Liver (tissue), 8 donors: ENCODE measurements at regions not wholly inside any gene's neighbourhood (a gene's known extent, or its start where the extent isn't known, plus 50 kb on each side); places are given as distances from the start of the nearest gene placed in this dataset.

Source experiments
- DNase-seq: peaks from one replicate; pipeline ENCODE4 v3.0.0-alpha.2; 2017; ENCODE audit warnings: low spot score
- H3K27ac ChIP-seq, 2 donors: one replicate each; pipeline ENCODE4 v1.7.0; 2013; ENCODE audit warnings: inconsistent platforms in 2 of 2, low read length in 2 of 2, control low read depth in 1 of 2, low read depth in 1 of 2, mild to moderate bottlenecking in 1 of 2
- H3K27me3 ChIP-seq, 4 donors: one replicate each; pipeline versions ENCODE4 v1.6.1 to v1.7.0; 2013; ENCODE audit warnings: low read length in 3 of 4, inconsistent platforms in 1 of 4, mild to moderate bottlenecking in 1 of 4, moderate library complexity in 1 of 4; ENCODE audit not compliant: control insufficient read depth in 4 of 4, insufficient read depth in 4 of 4
- H3K36me3 ChIP-seq, 4 donors: one replicate each; pipeline versions ENCODE4 v1.6.1 to v1.7.0; 2013; ENCODE audit warnings: low read length in 3 of 4, mild to moderate bottlenecking in 3 of 4, low read depth in 1 of 4, moderate library complexity in 1 of 4; ENCODE audit not compliant: control insufficient read depth in 4 of 4, insufficient read depth in 3 of 4
- H3K4me1 ChIP-seq, 4 donors: one replicate each; pipeline versions ENCODE4 v1.6.1 to v1.7.0; 2013; ENCODE audit warnings: low read length in 3 of 4, mild to moderate bottlenecking in 3 of 4, moderate library complexity in 1 of 4; ENCODE audit not compliant: control insufficient read depth in 4 of 4, insufficient read depth in 4 of 4
- H3K4me3 ChIP-seq, 3 donors: one replicate each; pipeline versions ENCODE4 v1.6.1 to v1.7.0; 2013; ENCODE audit warnings: low read length in 3 of 3, control low read depth in 1 of 3, low read depth in 1 of 3, mild to moderate bottlenecking in 1 of 3
- H3K9ac ChIP-seq, 2 donors: one replicate each; pipeline ENCODE4 v1.7.0; 2013; ENCODE audit warnings: low read length in 2 of 2, mild to moderate bottlenecking in 2 of 2, moderate library complexity in 2 of 2, control low read depth in 1 of 2, low read depth in 1 of 2
- H3K9me3 ChIP-seq, 4 donors: one replicate each; pipeline versions ENCODE4 v1.6.1 to v1.7.0; 2013; ENCODE audit warnings: low read length in 3 of 4; ENCODE audit not compliant: control insufficient read depth in 4 of 4
- CTCF ChIP-seq: fragments of 150-350 bp; IDR thresholded peaks from 2 replicates; pipeline ENCODE4 v1.5.1; 2017; ENCODE audit warnings: improper control_type of control experiment, low read depth, low read length; ENCODE audit not compliant: missing input control
- EGR1 ChIP-seq, 2 donors: IDR thresholded peaks; 2 replicates each; pipeline ENCODE4 v1.6.1; 2016 to 2018; ENCODE audit warnings: antibody characterized with exemption in 2 of 2, low read depth in 2 of 2
- FOXA1 ChIP-seq: IDR thresholded peaks from 2 replicates; pipeline ENCODE4 v1.6.1; 2016; ENCODE audit warnings: antibody characterized with exemption
- FOXA2 ChIP-seq: IDR thresholded peaks from 2 replicates; pipeline ENCODE4 v1.6.1; 2016; ENCODE audit warnings: antibody characterized with exemption
- GABPA ChIP-seq, 2 donors: IDR thresholded peaks in 1 of 2; conservative IDR thresholded peaks in 1 of 2; 2 replicates each; pipeline ENCODE4 v1.6.1; 2016; ENCODE audit warnings: antibody characterized with exemption in 2 of 2, mild to moderate bottlenecking in 1 of 2, moderate library complexity in 1 of 2
- HNF4A ChIP-seq, 2 donors: conservative IDR thresholded peaks; 2 replicates each; pipeline ENCODE4 v1.6.1; 2016; ENCODE audit warnings: antibody characterized with exemption in 2 of 2, mild to moderate bottlenecking in 2 of 2
- HNF4G ChIP-seq: IDR thresholded peaks from 2 replicates; pipeline ENCODE4 v1.6.1; 2016; ENCODE audit warnings: antibody characterized with exemption
- JUND ChIP-seq, 2 donors: IDR thresholded peaks; 2 replicates each; pipeline ENCODE4 v1.6.1; 2016; ENCODE audit warnings: antibody characterized with exemption in 2 of 2
- MAX ChIP-seq: IDR thresholded peaks from 2 replicates; pipeline ENCODE4 v1.6.1; 2016; ENCODE audit warnings: antibody characterized with exemption
- NR2F2 ChIP-seq: IDR thresholded peaks from 2 replicates; pipeline ENCODE4 v1.6.1; 2016; ENCODE audit warnings: antibody characterized with exemption
- RAD21 ChIP-seq, 2 donors: IDR thresholded peaks; 2 replicates each; pipeline ENCODE4 v1.6.1; 2016; ENCODE audit warnings: antibody characterized with exemption in 2 of 2, mild to moderate bottlenecking in 2 of 2
- RXRA ChIP-seq, 2 donors: IDR thresholded peaks; 2 replicates each; pipeline ENCODE4 v1.6.1; 2017 to 2018; ENCODE audit warnings: antibody characterized with exemption in 2 of 2, mild to moderate bottlenecking in 1 of 2
- SP1 ChIP-seq: IDR thresholded peaks from 2 replicates; pipeline ENCODE4 v1.6.1; 2018; ENCODE audit warnings: antibody characterized with exemption, mild to moderate bottlenecking
- TAF1 ChIP-seq: conservative IDR thresholded peaks from 2 replicates; pipeline ENCODE4 v1.6.1; 2016; ENCODE audit warnings: antibody characterized with exemption, mild to moderate bottlenecking
- YY1 ChIP-seq: IDR thresholded peaks from 2 replicates; pipeline ENCODE4 v1.6.1; 2016; ENCODE audit warnings: antibody characterized with exemption, mild to moderate bottlenecking
- WGBS: extraction: QIAGEN DNeasy Blood & Tissue Kit; methylation state at CpG from one replicate; pipeline ENCODE4 v1.1.7; 2013; 5-methylcytosine and 5-hydroxymethylcytosine counted together
- TF ChIP-seq, protein P1 (sequence below): IDR thresholded peaks from 2 replicates; pipeline ENCODE4 v1.6.1; 2016; ENCODE audit warnings: antibody characterized with exemption
- TF ChIP-seq, protein P2 (sequence below): IDR thresholded peaks from 2 replicates; pipeline ENCODE4 v1.6.1; 2016; ENCODE audit warnings: antibody characterized with exemption
- TF ChIP-seq, protein P3 (sequence below): IDR thresholded peaks from 2 replicates; pipeline ENCODE4 v1.6.1; 2016; ENCODE audit warnings: antibody characterized with exemption, mild to moderate bottlenecking
- donor health status: healthy.
- donor health status: healthy.
- donor health status: healthy.
- donor health status: healthy.
- donor health status: healthy.

DNA sequence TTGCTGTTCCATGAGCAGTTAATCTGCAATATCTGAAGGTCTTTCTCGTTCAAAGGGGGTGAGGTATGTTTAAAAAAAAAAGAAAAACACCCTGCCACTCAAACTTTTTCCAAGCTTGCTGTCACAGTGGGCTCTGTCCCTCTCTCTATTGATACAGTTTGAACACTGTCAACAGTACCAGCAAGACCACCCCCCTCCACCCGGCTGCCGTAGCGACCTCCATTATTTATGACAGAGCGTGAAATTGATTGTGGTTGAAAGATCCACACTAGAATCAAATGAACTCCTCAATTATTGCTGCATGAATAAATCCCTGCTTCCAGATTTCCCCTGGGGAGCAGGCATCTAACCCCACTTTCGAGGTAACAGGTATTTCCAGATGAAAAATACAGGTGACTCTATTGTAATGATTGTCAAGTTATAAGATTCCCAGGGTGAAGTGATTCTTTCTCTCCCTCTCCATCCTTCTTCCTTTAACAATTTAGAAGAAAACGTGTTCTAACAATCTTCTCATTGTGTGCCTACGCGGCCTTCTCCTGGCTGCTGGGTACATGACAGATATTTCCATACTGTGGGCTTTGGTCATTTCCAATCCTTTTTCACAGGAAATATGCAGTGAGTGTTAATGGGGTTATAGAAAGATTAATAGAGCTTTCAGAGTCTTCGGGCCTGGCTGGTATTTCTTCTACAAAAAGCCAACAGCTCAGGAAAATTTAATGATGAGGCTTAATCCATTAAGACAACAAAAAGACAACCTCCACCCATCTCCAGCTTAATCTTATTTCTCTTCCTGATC, 135.7 kb upstream of the C16orf82 start:
- Histone ChIP-seq H3K4me3 (no peak overlapping the region), H3K9me3 (peaks cover 0 to 9% (median 0%) of the 10 kb centered on the region in 4 donors), H3K27me3 (no peaks in the 10 kb centered on the region), H3K27ac (no peak overlapping the region), H3K36me3 (no peaks in the 10 kb centered on the region), H3K4me1 (no peaks in the 10 kb centered on the region), H3K9ac (no peak overlapping the region)
- TF ChIP-seq SP1 (no peak), YY1 (no peak), HNF4G (no peak), HNF4A (conservative IDR thresholded peaks at IDR 0.05) (no peak), MAX (no peak), CTCF (no peak), RXRA (IDR thresholded peaks at IDR 0.05) (no peak)
- 78% methylated on average over 10 of the region's 10 CpGs for WGBS
- no peak for DNase-seq

GRCh38 chr16:26950636-26951035, 116.1 kb upstream of the C16orf82 start:
- H3K9ac ChIP-seq: no peak overlapping the region
- peaks cover 0 to 10% (median 0%) of the 10 kb centered on the region in 4 donors for H3K27me3 ChIP-seq
- H3K36me3 ChIP-seq: no peaks in the 10 kb centered on the region
- H3K4me3 ChIP-seq: no peak overlapping the region
- no peak overlapping the region for H3K27ac ChIP-seq
- H3K4me1 ChIP-seq: no peaks in the 10 kb centered on the region
- DNase-seq: no peak
- no peak for TF ChIP-seq FOXA2
- no peak for TF ChIP-seq GABPA (IDR thresholded peaks at IDR 0.05 in 1 of 2, conservative IDR thresholded peaks at IDR 0.05 in 1 of 2)
- no peak for TF ChIP-seq JUND (IDR thresholded peaks at IDR 0.05)
- TF ChIP-seq EGR1 (IDR thresholded peaks at IDR 0.05; ENCODE audit: low read depth in 2 of 2): no peak
- no peak for TF ChIP-seq CTCF
- TF ChIP-seq, protein P1, sequence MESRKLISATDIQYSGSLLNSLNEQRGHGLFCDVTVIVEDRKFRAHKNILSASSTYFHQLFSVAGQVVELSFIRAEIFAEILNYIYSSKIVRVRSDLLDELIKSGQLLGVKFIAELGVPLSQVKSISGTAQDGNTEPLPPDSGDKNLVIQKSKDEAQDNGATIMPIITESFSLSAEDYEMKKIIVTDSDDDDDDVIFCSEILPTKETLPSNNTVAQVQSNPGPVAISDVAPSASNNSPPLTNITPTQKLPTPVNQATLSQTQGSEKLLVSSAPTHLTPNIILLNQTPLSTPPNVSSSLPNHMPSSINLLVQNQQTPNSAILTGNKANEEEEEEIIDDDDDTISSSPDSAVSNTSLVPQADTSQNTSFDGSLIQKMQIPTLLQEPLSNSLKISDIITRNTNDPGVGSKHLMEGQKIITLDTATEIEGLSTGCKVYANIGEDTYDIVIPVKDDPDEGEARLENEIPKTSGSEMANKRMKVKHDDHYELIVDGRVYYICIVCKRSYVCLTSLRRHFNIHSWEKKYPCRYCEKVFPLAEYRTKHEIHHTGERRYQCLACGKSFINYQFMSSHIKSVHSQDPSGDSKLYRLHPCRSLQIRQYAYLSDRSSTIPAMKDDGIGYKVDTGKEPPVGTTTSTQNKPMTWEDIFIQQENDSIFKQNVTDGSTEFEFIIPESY: no peak
- TF ChIP-seq, protein P2, sequence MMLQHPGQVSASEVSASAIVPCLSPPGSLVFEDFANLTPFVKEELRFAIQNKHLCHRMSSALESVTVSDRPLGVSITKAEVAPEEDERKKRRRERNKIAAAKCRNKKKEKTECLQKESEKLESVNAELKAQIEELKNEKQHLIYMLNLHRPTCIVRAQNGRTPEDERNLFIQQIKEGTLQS: no peak
- TF ChIP-seq TAF1: no peak
- TF ChIP-seq, protein P3, sequence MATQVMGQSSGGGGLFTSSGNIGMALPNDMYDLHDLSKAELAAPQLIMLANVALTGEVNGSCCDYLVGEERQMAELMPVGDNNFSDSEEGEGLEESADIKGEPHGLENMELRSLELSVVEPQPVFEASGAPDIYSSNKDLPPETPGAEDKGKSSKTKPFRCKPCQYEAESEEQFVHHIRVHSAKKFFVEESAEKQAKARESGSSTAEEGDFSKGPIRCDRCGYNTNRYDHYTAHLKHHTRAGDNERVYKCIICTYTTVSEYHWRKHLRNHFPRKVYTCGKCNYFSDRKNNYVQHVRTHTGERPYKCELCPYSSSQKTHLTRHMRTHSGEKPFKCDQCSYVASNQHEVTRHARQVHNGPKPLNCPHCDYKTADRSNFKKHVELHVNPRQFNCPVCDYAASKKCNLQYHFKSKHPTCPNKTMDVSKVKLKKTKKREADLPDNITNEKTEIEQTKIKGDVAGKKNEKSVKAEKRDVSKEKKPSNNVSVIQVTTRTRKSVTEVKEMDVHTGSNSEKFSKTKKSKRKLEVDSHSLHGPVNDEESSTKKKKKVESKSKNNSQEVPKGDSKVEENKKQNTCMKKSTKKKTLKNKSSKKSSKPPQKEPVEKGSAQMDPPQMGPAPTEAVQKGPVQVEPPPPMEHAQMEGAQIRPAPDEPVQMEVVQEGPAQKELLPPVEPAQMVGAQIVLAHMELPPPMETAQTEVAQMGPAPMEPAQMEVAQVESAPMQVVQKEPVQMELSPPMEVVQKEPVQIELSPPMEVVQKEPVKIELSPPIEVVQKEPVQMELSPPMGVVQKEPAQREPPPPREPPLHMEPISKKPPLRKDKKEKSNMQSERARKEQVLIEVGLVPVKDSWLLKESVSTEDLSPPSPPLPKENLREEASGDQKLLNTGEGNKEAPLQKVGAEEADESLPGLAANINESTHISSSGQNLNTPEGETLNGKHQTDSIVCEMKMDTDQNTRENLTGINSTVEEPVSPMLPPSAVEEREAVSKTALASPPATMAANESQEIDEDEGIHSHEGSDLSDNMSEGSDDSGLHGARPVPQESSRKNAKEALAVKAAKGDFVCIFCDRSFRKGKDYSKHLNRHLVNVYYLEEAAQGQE: no peak
- no peak for TF ChIP-seq FOXA1
- no peak for TF ChIP-seq HNF4A (conservative IDR thresholded peaks at IDR 0.05)
- no peak for TF ChIP-seq NR2F2
- TF ChIP-seq HNF4G: no peak
- TF ChIP-seq RAD21 (IDR thresholded peaks at IDR 0.05): no peak
- TF ChIP-seq MAX: no peak
- no peak for TF ChIP-seq SP1
- TF ChIP-seq YY1: no peak
- TF ChIP-seq RXRA (IDR thresholded peaks at IDR 0.05): no peak
- no peaks in the 10 kb centered on the region for H3K9me3 ChIP-seq
- WGBS: 57% methylated on average over 4 of the region's 4 CpGs
